CD4-positive, alpha-beta memory T cell (primary cell): ENCODE measurements at regions not wholly inside any gene's neighbourhood (a gene's known extent, or its start where the extent isn't known, plus 50 kb on each side); places are given as distances from the start of the nearest gene placed in this dataset.
"Not testable (repeated sequence)": the region's sequence is repeated elsewhere in the genome, so short reads cannot be mapped to it uniquely, and the experiment has no call there.

Experiments used
- CTCF ChIA-PET: fragments of 350-600 bp; sonication (Branson Sonifier 250); formaldehyde crosslinking; loops from one replicate; lab custom pipeline; 2021; ENCODE audit warnings: inconsistent platforms; ENCODE audit not compliant: partially characterized antibody; lab: Charles Lee
- POLR2A ChIA-PET: fragments of 350-600 bp; sonication (Branson Sonifier 250); formaldehyde crosslinking; loops from one replicate; lab custom pipeline; 2021; ENCODE audit not compliant: partially characterized antibody; lab: Charles Lee
- DNase-seq, 5 donors: peaks; one replicate each; pipeline versions ENCODE4 v3.0.0 to v3.0.0-alpha.2; 2020 to 2022; ENCODE audit warnings: mixed read lengths in 1 of 5
- H3K27ac ChIP-seq: one replicate; pipeline ENCODE4 v1.7.0; 2013; ENCODE audit warnings: low read depth, low read length
- H3K27me3 ChIP-seq: 2 replicates; pipeline ENCODE4 v1.7.0; 2013; ENCODE audit warnings: mild to moderate bottlenecking, low read length, moderate library complexity; ENCODE audit not compliant: insufficient read depth
- H3K36me3 ChIP-seq: 2 replicates; pipeline ENCODE4 v1.7.0; 2013; ENCODE audit warnings: mild to moderate bottlenecking, low read length, moderate library complexity; ENCODE audit not compliant: insufficient read depth
- H3K4me1 ChIP-seq: 2 replicates; pipeline ENCODE4 v1.7.0; 2013; ENCODE audit warnings: mild to moderate bottlenecking, low read length, moderate library complexity; ENCODE audit not compliant: insufficient read depth
- H3K4me3 ChIP-seq, 2 donors: one replicate each; pipeline ENCODE4 v1.7.0; 2013; ENCODE audit warnings: low read length in 2 of 2, mild to moderate bottlenecking in 1 of 2
- H3K9me3 ChIP-seq, 2 donors: one replicate each; pipeline ENCODE4 v1.7.0; 2013; ENCODE audit warnings: low read length in 2 of 2, control low read depth in 1 of 2; ENCODE audit not compliant: control insufficient read depth in 1 of 2
- H3K27ac Mint-ChIP-seq, 7 donors: one replicate each; pipeline ENCODE4 v1.8.0; 2020 to 2021; ENCODE audit warnings: mixed read lengths in 7 of 7, mild to moderate bottlenecking in 6 of 7, inconsistent platforms in 3 of 7, moderate library complexity in 3 of 7
- H3K27me3 Mint-ChIP-seq, 2 donors: one replicate each; pipeline ENCODE4 v1.8.0; 2020 to 2021; ENCODE audit warnings: mixed read lengths in 2 of 2
- H3K36me3 Mint-ChIP-seq, 2 donors: one replicate each; pipeline ENCODE4 v1.8.0; 2020 to 2021; ENCODE audit warnings: mixed read lengths in 2 of 2, inconsistent platforms in 1 of 2, mild to moderate bottlenecking in 1 of 2
- H3K4me1 Mint-ChIP-seq, 4 donors: one replicate each; pipeline ENCODE4 v1.8.0; 2020 to 2021; ENCODE audit warnings: mixed read lengths in 4 of 4, mild to moderate bottlenecking in 1 of 4
- H3K4me3 Mint-ChIP-seq, 8 donors: one replicate each; pipeline ENCODE4 v1.8.0; 2020 to 2021; ENCODE audit warnings: mixed read lengths in 8 of 8, mild to moderate bottlenecking in 7 of 8, moderate library complexity in 6 of 8, inconsistent platforms in 3 of 8
- H3K9me3 Mint-ChIP-seq, 8 donors: one replicate each; pipeline ENCODE4 v1.8.0; 2020 to 2021; ENCODE audit warnings: mixed read lengths in 8 of 8, mild to moderate bottlenecking in 5 of 8, inconsistent platforms in 3 of 8, moderate library complexity in 1 of 8
- intact Hi-C: fragments of 100-400 bp; cut with micrococcal nuclease; formaldehyde crosslinking; loops from one replicate; pipeline ENCODE4 v1.15.1; 2023

- no peak overlapping the region for H3K27ac ChIP-seq
- intact Hi-C loops: no loop called here
- CTCF ChIA-PET: interaction anchor here (0.5 kb wide), 1 partner anchor 446 kb away, joined by 3 read pairs; no protein-coding TSS in a partner anchor
- POLR2A ChIA-PET: no interaction called here
- Mint-ChIP-seq H3K27me3 (no peaks in the 10 kb centered on the region), H3K9me3 (no peaks in the 10 kb centered on the region), H3K36me3 (no peaks in the 10 kb centered on the region), H3K4me3 (no peak overlapping the region), H3K27ac (no peak overlapping the region), H3K4me1 (no peaks in the 10 kb centered on the region)
- no peak for DNase-seq
- H3K4me3 ChIP-seq: no peak overlapping the region
- H3K36me3 ChIP-seq: no peaks in the 10 kb centered on the region
- no peaks in the 10 kb centered on the region for H3K4me1 ChIP-seq
- no peaks in the 10 kb centered on the region for H3K9me3 ChIP-seq
- H3K27me3 ChIP-seq: no peaks in the 10 kb centered on the region
Observed at GRCh38 chr17:64723781-64724180, 61.7 kb upstream of the SMURF2 start.

- H3K27ac ChIP-seq, intact Hi-C loops, H3K4me1 Mint-ChIP-seq, H3K4me3 Mint-ChIP-seq, CTCF ChIA-PET, H3K4me1 ChIP-seq, POLR2A ChIA-PET, H3K36me3 ChIP-seq, H3K27me3 Mint-ChIP-seq, DNase-seq, H3K27me3 ChIP-seq, H3K9me3 Mint-ChIP-seq, H3K9me3 ChIP-seq, H3K4me3 ChIP-seq, H3K36me3 Mint-ChIP-seq: not testable (repeated sequence)
- peak overlapping the region in 1 of 7 donors; percentile 51 for H3K27ac Mint-ChIP-seq
Observed at GRCh38 chr17:64721556-64721955, 59.4 kb upstream of the SMURF2 start.

DNA sequence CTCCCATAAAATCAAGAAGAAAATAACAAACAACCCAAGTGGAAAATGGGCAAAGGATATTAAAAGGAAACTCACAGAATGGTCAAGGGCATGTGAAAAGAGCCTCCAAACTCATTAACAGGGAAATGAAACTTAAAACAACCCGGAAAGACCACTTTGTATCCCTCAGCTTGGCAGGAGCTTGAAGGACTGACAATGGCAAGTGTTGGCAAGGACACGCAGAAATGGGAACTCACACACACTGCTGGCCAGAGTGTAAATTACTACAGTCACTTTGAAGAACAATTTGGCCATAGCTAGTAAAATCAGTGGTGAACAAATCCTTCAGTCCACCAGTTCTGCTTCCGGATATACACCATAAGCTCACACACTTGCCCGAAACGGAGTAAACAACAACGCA lies 58.1 kb upstream of the SMURF2 start:
- POLR2A ChIA-PET, CTCF ChIA-PET, H3K4me1 ChIP-seq, H3K27ac ChIP-seq, H3K36me3 ChIP-seq, DNase-seq, H3K27me3 Mint-ChIP-seq, H3K9me3 Mint-ChIP-seq, H3K9me3 ChIP-seq, H3K27me3 ChIP-seq, H3K4me1 Mint-ChIP-seq, H3K4me3 Mint-ChIP-seq, intact Hi-C loops, H3K36me3 Mint-ChIP-seq, H3K4me3 ChIP-seq: not testable (repeated sequence)
- peak overlapping the region in 1 of 7 donors; percentile 51 for H3K27ac Mint-ChIP-seq

DNA sequence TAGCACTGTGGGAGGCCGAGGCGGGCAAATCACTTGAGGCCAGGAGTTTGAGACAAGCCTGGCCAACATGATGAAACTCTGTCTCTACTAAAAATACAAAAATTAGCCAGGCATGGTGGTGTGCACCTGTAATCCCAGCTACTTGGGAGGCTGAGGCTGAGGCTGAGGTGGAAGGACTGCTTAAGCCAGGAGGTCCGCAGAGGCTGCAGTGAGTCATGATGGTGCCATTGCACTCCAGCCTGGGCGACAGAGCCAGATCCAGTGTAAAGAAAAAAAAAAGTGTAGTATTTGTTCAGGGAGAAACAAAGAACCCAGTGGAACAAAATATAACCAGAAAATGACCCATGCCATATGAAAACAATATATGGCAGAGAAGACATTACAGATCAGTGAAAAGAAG lies 57.4 kb upstream of the SMURF2 start:
- H3K4me1 Mint-ChIP-seq, H3K36me3 Mint-ChIP-seq, H3K9me3 Mint-ChIP-seq, DNase-seq, POLR2A ChIA-PET, H3K27me3 Mint-ChIP-seq, H3K9me3 ChIP-seq, H3K27ac ChIP-seq, CTCF ChIA-PET, H3K27me3 ChIP-seq, H3K36me3 ChIP-seq, H3K4me3 ChIP-seq, H3K4me3 Mint-ChIP-seq, H3K27ac Mint-ChIP-seq, intact Hi-C loops, H3K4me1 ChIP-seq: not testable (repeated sequence)

DNA sequence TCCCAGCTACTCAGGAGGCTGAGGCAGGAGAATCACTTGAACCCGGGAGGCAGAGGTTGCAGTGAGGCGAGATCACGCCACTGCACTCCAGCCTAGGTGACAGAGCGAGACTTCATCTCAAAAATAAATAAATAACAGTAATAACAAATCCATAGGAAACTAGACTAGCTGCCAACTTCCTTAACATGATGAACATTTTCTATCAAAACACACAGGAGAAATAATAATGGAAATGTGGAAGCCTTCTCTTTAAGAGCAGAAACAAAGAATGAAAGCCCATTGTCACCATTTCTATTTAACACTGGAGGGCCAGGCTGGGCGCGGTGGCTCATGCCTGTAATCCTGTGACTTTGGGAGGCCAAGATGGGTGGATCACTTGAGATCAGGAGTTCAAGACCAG lies 56.7 kb upstream of the SMURF2 start:
- H3K4me3 ChIP-seq, H3K36me3 ChIP-seq, intact Hi-C loops, H3K27me3 ChIP-seq, DNase-seq, H3K4me3 Mint-ChIP-seq, H3K9me3 ChIP-seq, H3K36me3 Mint-ChIP-seq, H3K9me3 Mint-ChIP-seq, POLR2A ChIA-PET, H3K27me3 Mint-ChIP-seq, CTCF ChIA-PET, H3K27ac Mint-ChIP-seq, H3K27ac ChIP-seq: not testable (repeated sequence)
- peaks cover 13% of the 10 kb centered on the region for H3K4me1 ChIP-seq
- H3K4me1 Mint-ChIP-seq: peaks cover 3 to 13% (median 10%) of the 10 kb centered on the region in 4 donors

DNA sequence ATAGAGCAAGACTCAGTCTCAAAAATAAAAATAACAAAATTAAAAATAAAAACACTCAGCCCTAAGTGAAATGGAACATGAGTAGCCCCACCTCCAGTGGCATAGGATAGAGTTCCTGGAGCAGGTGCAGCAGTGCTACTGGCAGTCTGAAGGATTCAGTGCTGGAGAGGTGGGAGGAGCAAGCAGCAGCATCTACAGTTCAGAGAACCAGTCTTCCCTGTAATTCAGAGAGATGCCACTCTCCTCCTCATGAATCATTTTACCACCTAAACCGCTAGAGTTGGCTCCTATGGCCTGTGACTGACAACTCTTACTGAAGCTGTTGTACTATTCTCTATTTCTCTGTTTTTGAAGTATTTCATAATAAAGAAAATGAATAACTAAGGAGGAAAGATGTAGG lies 56.0 kb upstream of the SMURF2 start:
- Mint-ChIP-seq H3K4me1 (peaks cover 7 to 20% (median 16%) of the 10 kb centered on the region in 4 donors), H3K36me3 (no peaks in the 10 kb centered on the region), H3K9me3 (peaks cover 0 to 2% (median 0%) of the 10 kb centered on the region in 8 donors), H3K4me3 (no peak overlapping the region), H3K27ac (no peak overlapping the region), H3K27me3 (no peaks in the 10 kb centered on the region)
- no peak for DNase-seq
- H3K27me3 ChIP-seq: no peaks in the 10 kb centered on the region
- H3K36me3 ChIP-seq: no peaks in the 10 kb centered on the region
- intact Hi-C loops: no loop called here
- ChIA-PET POLR2A (no interaction called here), CTCF (interaction anchor here (1.3 kb wide), 1 partner anchor 18 kb away, joined by 4 read pairs; no protein-coding TSS in a partner anchor)
- H3K9me3 ChIP-seq: no peaks in the 10 kb centered on the region
- H3K27ac ChIP-seq: no peak overlapping the region
- peaks cover 20% of the 10 kb centered on the region for H3K4me1 ChIP-seq
- no peak overlapping the region for H3K4me3 ChIP-seq

DNA sequence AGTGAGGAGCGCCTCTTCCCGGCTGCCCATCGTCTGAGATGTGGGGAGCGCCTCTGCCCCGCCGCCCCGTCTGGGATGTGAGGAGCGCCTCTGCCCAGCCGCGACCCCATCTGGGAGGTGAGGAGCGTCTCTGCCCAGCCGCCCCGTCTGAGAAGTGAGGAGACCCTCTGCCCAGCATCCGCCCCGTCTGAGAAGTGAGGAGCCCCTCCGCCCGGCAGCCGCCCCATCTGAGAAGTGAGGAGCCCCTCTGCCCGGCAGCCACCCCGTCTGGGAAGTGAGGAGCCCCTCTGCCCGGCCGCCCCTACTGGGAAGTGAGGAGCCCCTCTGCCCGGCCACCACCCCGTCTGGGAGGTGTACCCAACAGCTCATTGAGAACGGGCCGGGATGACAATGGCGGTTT lies 54.4 kb upstream of the SMURF2 start:
- CTCF ChIA-PET, H3K36me3 ChIP-seq, DNase-seq, H3K27ac ChIP-seq, intact Hi-C loops, POLR2A ChIA-PET, H3K4me3 ChIP-seq, H3K27me3 Mint-ChIP-seq, H3K36me3 Mint-ChIP-seq, H3K27me3 ChIP-seq, H3K4me3 Mint-ChIP-seq, H3K9me3 ChIP-seq, H3K9me3 Mint-ChIP-seq, H3K27ac Mint-ChIP-seq: not testable (repeated sequence)
- H3K4me1 ChIP-seq: peaks cover 35% of the 10 kb centered on the region
- peaks cover 15 to 35% (median 29%) of the 10 kb centered on the region in 4 donors for H3K4me1 Mint-ChIP-seq

GRCh38 chr17:64713786-64714185 lies 51.7 kb upstream of the SMURF2 start:
- H3K36me3 ChIP-seq, H3K9me3 Mint-ChIP-seq, H3K9me3 ChIP-seq, H3K27me3 Mint-ChIP-seq, H3K27me3 ChIP-seq, intact Hi-C loops, H3K36me3 Mint-ChIP-seq, H3K27ac ChIP-seq: not testable (repeated sequence)
- Histone ChIP-seq H3K4me3 (peak overlapping the region in 1 of 2 donors; percentile 41), H3K4me1 (peaks cover 62% of the 10 kb centered on the region)
- peak overlapping the region; percentile 83 to 90 (median 86) for H3K4me3 Mint-ChIP-seq
- CTCF ChIA-PET: interaction anchor here (0.7 to 2.6 kb wide), 3 partner anchors 20 to 249 kb away, joined by 4 to 7 read pairs (median 5); no protein-coding TSS in a partner anchor
- peak overlapping the region in 6 of 7 donors; percentile 27 to 89 (median 71) for H3K27ac Mint-ChIP-seq
- DNase-seq: peak in 2 of 5 donors; percentile 9 to 26
- POLR2A ChIA-PET: interaction anchor here (0.7 to 1.0 kb wide), 2 partner anchors 23 to 209 kb away, joined by 3 to 4 read pairs; no protein-coding TSS in a partner anchor
- peaks cover 33 to 61% (median 52%) of the 10 kb centered on the region in 4 donors for H3K4me1 Mint-ChIP-seq
